GM21381 (cell line): ENCODE measurements at regions not wholly inside any gene's neighbourhood (a gene's known extent, or its start where the extent isn't known, plus 50 kb on each side); places are given as distances from the start of the nearest gene placed in this dataset.

Experiments
- ATAC-seq: cut with Tn5 transposase; IDR thresholded peaks from one replicate; pipeline ENCODE4 v1.9.1; 2021; ENCODE audit warnings: mild to moderate bottlenecking, moderate library complexity; ENCODE audit not compliant: unreplicated experiment

DNA sequence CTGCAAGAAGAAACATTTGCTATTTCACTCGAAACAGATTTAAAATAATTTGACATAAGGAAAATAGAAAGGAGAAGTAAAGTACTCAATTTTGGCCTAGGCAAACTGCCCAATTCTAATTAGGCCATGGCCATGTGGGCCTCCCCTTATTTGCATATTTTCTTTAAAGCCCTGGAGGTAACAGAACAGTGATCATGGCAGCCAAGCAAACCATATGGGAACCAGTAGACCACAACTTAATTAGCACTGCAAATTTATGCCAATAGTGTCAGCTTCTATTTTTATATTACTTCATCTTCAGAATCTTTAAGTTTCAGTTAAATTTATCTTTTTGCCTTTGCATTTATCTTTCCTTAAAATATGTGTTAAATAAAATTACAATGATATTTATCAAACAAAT is 63.3 kb upstream of the THSD7A start:
- ATAC-seq: no peak

- no peak for ATAC-seq
These were observed 64.7 kb upstream of the THSD7A start for GRCh38 chr7:11896663-11897062.

DNA sequence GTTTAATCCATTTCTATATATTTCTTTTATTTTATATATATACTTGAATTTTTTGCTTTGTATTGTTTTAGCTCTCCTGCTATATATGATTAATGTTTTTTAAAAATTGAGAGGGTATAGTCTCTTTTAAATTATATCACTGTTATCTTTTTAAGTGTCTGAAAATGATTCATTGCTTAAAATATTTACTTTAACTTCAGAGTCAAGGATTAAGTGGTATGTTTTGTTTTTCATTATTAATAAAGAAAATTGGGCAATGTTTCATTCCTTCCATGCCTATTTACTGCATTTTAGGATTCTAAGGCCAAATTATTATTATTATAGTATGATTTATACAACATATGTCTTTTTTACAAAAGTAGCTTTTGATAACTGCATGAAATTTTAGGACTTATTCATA is 67.2 kb upstream of the THSD7A start:
- no peak for ATAC-seq

DNA sequence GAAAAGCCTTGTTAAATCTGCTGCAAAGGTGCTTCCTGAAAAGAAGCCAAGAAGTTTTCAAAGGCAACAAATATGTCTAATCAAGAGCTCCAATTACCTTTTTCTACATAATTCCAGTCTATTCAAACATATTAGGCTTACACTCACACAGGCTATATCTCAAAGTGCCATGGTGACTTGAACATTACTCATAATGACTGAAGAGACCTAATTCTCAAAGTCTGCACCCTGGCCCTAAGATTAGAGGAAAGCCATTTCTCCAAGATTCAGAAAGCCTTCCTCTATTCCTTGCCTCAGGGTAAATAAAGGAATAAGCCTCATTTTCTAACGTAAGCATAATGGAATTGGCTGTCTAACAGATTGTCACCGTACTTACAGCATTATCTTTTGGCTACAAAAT is 78.3 kb upstream of the THSD7A start:
- no peak for ATAC-seq

DNA sequence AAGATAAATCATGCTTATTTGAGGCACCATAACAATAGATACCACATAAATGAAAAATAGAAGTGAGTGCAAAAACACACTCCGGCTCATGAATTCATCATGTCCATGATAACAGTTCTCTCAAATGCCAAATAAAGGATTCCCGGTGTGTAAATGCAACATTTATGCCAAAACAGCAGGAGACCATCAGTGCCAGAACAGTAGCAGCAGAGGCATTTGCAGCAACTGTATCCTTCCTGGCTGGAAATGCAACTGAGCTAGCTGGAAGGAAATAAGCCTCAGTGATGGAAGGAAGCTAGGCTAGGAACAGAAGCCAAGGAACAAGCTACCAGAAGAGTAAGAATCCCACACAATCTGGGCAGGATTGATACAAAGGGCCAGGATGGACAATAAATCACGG is 79.9 kb upstream of the THSD7A start:
- ATAC-seq: no peak

DNA sequence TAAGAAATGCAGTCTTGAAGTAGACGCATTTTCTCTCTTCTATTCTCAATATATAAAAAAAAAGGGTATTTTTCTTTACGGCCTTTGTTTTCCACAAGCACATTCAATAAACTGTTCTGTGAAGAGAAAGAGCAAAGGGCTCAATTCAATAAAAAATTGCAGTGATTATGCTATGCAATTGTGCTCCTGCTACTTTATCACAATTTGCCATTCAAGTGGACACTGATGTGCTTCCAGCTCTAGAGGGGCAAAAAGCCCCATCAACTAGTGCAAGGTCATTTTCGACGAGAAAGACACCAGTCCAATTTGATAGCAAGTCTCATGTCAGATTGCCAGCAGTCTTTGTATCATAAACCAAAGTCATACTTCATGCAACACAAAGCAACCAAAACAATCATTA is 82.6 kb upstream of the THSD7A start:
- no peak for ATAC-seq

GRCh38 chr7:11923376-11923930 is 91.5 kb upstream of the THSD7A start:
- no peak for ATAC-seq

- no peak for ATAC-seq
These were observed 99.3 kb upstream of the THSD7A start for GRCh38 chr7:11931307-11931706.

DNA sequence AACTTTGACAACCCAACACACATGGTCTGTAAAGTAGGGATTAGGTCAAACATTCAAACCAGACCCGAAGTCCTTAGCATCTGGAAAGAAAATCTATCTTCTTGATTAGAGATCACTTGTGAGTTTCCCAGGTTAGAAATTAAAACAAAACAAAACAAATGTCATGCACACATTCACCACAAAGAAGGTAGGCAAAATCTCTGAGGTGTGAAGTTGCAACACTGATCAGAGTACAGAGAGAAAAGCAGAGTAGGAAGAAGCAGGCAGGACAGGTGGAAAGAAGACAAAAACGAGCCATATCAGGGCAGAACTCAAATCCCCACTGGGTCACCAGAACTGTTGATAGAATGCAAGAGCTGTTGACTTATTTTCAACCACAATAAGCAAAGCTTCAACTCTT is 102.8 kb upstream of the THSD7A start:
- no peak for ATAC-seq

DNA sequence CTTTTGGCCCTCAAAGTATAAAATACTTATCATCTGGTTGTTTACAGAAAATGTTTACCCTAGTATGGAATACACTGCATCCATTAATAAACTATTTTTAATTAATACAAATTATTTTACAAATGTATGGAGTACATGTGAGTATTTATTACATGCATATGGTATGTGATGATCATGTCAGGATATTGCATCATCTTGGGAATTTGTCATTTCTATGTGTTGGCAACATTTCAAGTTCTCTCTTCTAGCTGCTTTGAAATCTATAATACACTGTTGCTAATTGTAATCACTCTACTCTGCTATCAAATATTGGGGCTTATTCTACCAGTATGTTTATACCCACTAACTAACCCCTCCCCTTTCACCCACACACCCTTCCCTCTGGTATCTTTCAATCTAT is 103.9 kb upstream of the THSD7A start:
- ATAC-seq: no peak

DNA sequence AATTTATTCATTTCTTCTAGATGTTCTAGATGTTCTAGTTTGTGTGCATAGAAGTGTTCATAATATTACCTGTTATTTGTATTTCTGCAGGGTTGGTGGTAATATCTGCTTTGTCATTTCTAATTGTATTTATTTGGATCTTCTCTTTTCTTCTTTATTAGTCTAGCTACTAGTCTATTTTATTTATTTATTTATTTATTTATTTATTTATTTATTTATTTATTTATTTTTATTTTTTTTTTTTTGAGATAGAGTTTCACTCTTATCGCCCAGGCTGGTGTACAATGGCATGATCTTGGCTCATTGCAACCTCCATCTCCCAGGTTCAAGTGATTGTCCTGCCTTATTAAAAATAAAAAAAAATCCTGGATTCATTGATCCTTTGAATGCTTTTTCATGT is 114.8 kb upstream of the THSD7A start:
- ATAC-seq: no peak

DNA sequence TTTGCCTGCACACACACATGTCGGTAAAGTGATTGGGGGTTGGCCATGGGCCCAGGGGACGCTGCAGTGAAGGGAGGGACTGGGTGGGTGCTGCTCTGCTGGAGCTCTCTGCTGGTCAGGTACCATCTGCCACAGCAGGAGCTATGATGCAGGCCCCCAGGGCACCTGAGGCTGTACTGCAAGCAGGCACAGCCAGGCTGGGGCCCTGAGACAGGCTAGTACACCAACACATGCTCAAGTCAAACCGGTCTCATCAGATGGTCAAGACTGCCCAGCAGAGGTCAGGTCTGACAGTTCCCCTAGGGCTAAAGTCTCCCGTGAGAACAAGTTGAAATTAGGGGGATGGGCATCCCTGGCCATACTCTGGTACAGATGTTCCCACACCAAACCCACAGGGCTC is 118.3 kb upstream of the THSD7A start:
- no peak for ATAC-seq

DNA sequence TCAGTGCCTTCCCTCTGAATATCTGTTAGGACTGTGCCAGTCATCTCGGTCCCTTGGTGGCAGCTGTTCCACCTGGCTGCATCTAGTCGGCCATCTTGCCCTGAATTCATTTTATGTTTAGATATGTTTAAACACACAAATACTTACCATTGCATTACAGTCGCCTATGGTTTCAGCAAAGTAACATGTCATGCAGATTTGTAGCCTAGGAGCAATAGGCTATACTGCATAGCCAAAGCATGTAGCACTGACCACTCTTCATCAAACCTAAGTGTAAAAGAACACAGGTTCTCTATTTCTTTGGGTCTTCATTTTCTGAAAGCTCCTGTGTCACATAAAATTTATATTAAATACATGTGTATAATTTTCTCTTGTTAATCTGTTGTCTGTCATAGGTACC is 118.9 kb upstream of the THSD7A start:
- no peak for ATAC-seq

DNA sequence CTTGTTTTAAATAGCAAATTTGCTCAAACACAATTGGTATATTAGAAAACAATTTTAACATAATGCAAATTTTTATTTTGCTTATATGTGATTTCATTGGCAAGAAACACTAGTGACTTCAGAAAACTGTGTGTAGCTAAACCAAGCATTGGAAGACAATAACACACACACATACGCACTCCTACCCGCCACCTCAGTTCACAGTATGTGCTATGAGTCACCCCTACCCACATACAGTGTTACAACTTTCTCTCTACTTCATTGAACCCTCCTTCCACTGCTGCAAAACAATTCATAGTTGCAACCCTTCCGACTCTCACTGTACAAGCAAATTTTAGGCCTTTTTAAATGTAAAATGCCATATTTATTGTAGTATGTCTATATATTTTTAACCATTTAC is 119.9 kb upstream of the THSD7A start:
- ATAC-seq: no peak

GRCh38 chr7:11952972-11953371 is 121.0 kb upstream of the THSD7A start:
- no peak for ATAC-seq

DNA sequence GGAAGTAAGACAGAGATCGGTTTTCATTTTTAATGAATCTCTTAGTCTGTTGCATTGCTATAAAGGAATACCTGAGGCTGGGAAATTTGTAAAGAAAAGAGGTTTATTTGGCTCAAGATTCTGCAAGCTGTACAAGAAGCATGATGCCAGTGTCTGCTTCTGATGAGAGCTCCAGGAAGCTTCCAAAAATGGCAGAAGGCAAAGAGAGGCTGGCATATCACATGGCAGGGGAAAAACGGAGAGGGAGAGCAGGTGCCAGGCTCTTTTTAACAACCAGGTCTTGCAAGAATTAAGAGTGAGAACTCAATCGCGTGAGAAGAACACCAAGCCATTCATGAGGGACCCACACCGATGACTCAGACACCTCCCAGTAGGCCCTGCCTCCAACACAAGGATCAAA is 125.0 kb upstream of the THSD7A start:
- ATAC-seq: no peak

- no peak for ATAC-seq
These were observed 126.0 kb upstream of the THSD7A start for GRCh38 chr7:11957956-11958355.

GRCh38 chr7:11959121-11959520 is 127.1 kb upstream of the THSD7A start:
- no peak for ATAC-seq

GRCh38 chr7:11960621-11961020 is 128.6 kb upstream of the THSD7A start:
- no peak for ATAC-seq

DNA sequence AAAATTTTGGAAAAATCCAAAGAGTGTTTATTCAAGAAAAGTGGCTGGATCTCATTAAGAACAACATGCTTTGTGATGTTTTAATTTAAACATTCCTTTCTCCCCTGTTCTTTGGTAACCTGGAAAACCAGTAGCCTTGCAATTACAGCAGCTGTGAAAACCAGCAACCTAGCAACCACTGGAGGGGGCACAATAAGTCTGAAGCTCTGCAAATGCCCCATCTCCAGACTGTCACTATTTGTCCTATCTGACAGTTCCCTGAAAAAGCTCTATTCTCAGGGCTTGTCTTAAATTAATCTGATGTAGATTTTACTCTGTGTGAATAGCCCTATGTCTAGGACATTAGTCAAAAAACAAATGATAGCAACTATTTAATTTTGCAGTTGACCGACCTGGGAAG is 137.6 kb upstream of the THSD7A start:
- no peak for ATAC-seq

DNA sequence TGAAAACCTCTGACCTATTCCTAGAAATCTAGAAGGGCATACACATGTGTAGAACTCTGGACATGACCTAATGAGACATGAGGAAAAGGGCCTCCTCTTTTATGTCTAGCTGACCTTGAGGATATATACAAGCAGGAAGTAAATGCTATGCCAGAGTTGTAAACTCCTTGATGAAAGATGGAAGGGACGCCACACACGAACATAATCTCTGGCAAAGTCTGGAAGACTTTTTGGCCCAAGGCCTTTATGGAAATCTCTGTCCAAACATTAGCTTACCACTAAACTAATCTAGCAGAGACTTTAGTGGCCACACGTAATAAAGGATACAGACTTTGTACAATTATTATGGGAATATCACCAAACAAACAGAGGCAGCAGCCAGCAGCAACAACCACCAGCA is 138.1 kb upstream of the THSD7A start:
- no peak for ATAC-seq

DNA sequence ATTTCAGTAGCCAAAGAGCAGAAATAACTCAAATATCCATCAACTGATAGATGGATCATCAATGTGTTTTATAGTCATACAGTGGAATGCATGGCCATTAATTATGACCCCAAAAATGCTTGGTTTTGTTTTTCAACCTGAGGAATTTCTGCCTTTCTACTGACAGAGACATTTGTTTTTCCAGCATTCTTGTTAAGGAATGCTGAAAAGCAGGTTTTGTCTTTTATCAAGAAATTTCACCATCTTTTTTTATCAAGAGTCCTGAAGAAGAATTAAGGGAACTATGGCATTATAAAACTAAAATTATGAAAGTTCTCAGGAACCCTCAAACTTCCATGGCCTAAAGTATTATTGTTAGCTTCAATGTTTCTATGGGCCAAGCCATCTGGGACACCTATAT is 153.4 kb upstream of the THSD7A start:
- ATAC-seq: no peak

GRCh38 chr7:11985971-11986370 is 154.0 kb upstream of the THSD7A start:
- ATAC-seq: no peak

DNA sequence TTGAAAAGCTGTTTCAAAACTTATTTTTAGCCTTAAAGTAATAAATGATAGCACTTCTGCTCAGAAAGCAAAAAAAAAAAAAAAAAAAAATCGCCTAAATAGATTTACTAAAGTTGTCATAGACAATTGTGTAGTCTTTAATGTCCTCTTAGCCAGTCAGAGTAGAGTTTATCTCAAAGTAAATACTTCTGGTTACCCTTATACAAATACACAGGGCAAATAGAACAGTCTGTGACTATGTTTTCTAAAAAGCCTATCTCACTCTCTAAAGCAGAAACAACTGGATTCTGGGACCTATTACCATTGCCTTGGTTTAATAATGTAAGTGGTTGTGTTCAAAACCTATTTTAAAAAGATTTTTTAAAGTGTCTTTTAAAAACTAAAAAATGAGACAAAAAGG is 156.2 kb upstream of the THSD7A start:
- no peak for ATAC-seq
